Heart left ventricle (tissue), 16 donors: ENCODE measurements at regions not wholly inside any gene's neighbourhood (a gene's known extent, or its start where the extent isn't known, plus 50 kb on each side); places are given as distances from the start of the nearest gene placed in this dataset.
"Not testable (repeated sequence)": the region's sequence is repeated elsewhere in the genome, so short reads cannot be mapped to it uniquely, and the experiment has no call there.

Experiments used
- ATAC-seq, 4 donors: fragments of 200-7000 bp; cut with Tn5 transposase; one replicate each; pipeline ENCODE4 v1.9.1; 2020 to 2022; ENCODE audit warnings: moderate library complexity in 4 of 4, mild to moderate bottlenecking in 3 of 4, moderate number of reproducible peaks in 1 of 4
- DNase-seq, 5 donors: peaks; one replicate each; pipeline ENCODE4 v3.0.0-alpha.2; 2020
- H3K27ac ChIP-seq, 12 donors: fragments of 200-600 bp; sonication (generic) in 4 of 12; one replicate each; pipeline versions ENCODE4 v1.5.0 to v1.8.0; 2016 to 2022; ENCODE audit warnings: mild to moderate bottlenecking in 2 of 12
- H3K27me3 ChIP-seq, 9 donors: fragments of 200-600 bp; sonication (generic) in 2 of 9; one replicate each; pipeline versions ENCODE4 v1.5.1 to v1.8.0; 2016 to 2022; ENCODE audit warnings: mild to moderate bottlenecking in 3 of 9
- H3K36me3 ChIP-seq, 9 donors: fragments of 200-600 bp; sonication (generic) in 2 of 9; one replicate each; pipeline versions ENCODE4 v1.5.0 to v1.8.0; 2018 to 2022; ENCODE audit warnings: mild to moderate bottlenecking in 2 of 9
- H3K4me1 ChIP-seq, 12 donors: fragments of 200-600 bp; sonication (generic) in 4 of 12; one replicate each; pipeline versions ENCODE4 v1.5.0 to v1.8.0; 2016 to 2022; ENCODE audit warnings: mild to moderate bottlenecking in 3 of 12
- H3K4me3 ChIP-seq, 12 donors: fragments of 200-600 bp; sonication (generic) in 4 of 12; one replicate each; pipeline versions ENCODE4 v1.5.0 to v1.8.0; 2017 to 2022; ENCODE audit warnings: mild to moderate bottlenecking in 9 of 12, moderate library complexity in 4 of 12
- H3K9me3 ChIP-seq, 12 donors: fragments of 200-600 bp; sonication (generic) in 4 of 12; one replicate each; pipeline versions ENCODE4 v1.5.0 to v1.8.0; 2016 to 2022; ENCODE audit warnings: mild to moderate bottlenecking in 1 of 12
- CTCF ChIP-seq, 12 donors: fragments of 200-600 bp; sonication (generic) in 4 of 12; IDR thresholded peaks; one replicate each; pipeline versions ENCODE4 v1.5.0 to v1.8.0; 2018 to 2022; ENCODE audit warnings: antibody characterized with exemption in 12 of 12, mild to moderate bottlenecking in 5 of 12
- POLR2A ChIP-seq, 2 donors: fragments of 450-650 bp; IDR thresholded peaks; one replicate each; pipeline ENCODE4 v1.6.1; 2017; ENCODE audit warnings: antibody characterized with exemption in 2 of 2, mild to moderate bottlenecking in 2 of 2, moderate library complexity in 2 of 2
- WGBS, 4 donors: extraction: QIAGEN DNeasy Blood & Tissue Kit in 2 of 4; methylation state at CpG; one replicate each; pipeline versions ENCODE4 v1.1.5 to v1.1.7; 2013 to 2018; 5-methylcytosine and 5-hydroxymethylcytosine counted together
- intact Hi-C, 10 donors: fragments of 100-400 bp; cut with DNase I; formaldehyde crosslinking; loops; one replicate each; pipeline versions ENCODE4 v1.11.1 to v1.14.2; 2022
- donor health status: ischemic (EF 13 %, LVEDD 7.1; RV severe dilation, severe dysfunction).
- donor health status: healthy with polysubstance abuse.
- donor health status: DM: no; HTN: yes; CAD: no.
- donor health status: DM: no; HTN: no; CAD: no.
- donor health status: ischemic (EF 25% LVEDD 6.9; RV normal size, moderate dysfunction).
- donor health status: ischemic (EF 25% LVEDD 5.7; RV mildly dilated, moderate dysfunction).
- donor health status: healthy.
- donor health status: DM: yes; HTN: yes; CAD: no.
- donor health status: ischemic (EF 35%, LVEDD 5.7; RV mildly dilated, moderate dysfunction).
- donor health status: nonischemic (EF 11% LVEDD 7.7; RV severe dilation, severe dysfunction).
- donor health status: DM: yes; HTN: yes; CAD: no.
- donor health status: PGD.
- donor health status: ischemic (EF 29% LVEDD 5.4; RV normal size, mild dysfunction).
- donor health status: nonischemic (EF 23%, LVEDD 6.1; RV moderate dilation, normal function).

- no peaks in the 10 kb centered on the region for H3K4me1 ChIP-seq
These were observed 74.9 kb upstream of the APP start for GRCh38 chr21:26245428-26245827.

GRCh38 chr21:26238646-26239045, 68.1 kb upstream of the APP start:
- DNase-seq (no peak), ATAC-seq (no peak)
- H3K36me3 ChIP-seq = no peaks in the 10 kb centered on the region
- H3K4me1 ChIP-seq = peaks cover 0 to 8% (median 0%) of the 10 kb centered on the region in 12 donors
- no peaks in the 10 kb centered on the region for H3K27me3 ChIP-seq
- intact Hi-C loops = no loop called here
- H3K9me3 ChIP-seq = no peaks in the 10 kb centered on the region
- WGBS, 4 donors = 68 to 81% (median 69%) methylated on average over 3 of the region's 3 CpGs
- no peak overlapping the region for H3K4me3 ChIP-seq
- no peak overlapping the region for H3K27ac ChIP-seq
- TF ChIP-seq CTCF (IDR thresholded peaks at IDR 0.05) (no peak), POLR2A (IDR thresholded peaks at IDR 0.05) (no peak)

More at GRCh38 chr21:26245428-26245827, 74.9 kb upstream of the APP start:
- intact Hi-C loops = no loop called here
- no peak overlapping the region for H3K27ac ChIP-seq
- DNase-seq (no peak), ATAC-seq (no peak)
- TF ChIP-seq POLR2A (IDR thresholded peaks at IDR 0.05) = no peak
- TF ChIP-seq CTCF (IDR thresholded peaks at IDR 0.05) = no peak
- H3K36me3 ChIP-seq = no peaks in the 10 kb centered on the region
- 73 to 97% (median 78%) methylated on average over 2 of the region's 2 CpGs for WGBS, 4 donors
- H3K27me3 ChIP-seq = no peaks in the 10 kb centered on the region
- no peak overlapping the region for H3K4me3 ChIP-seq
- H3K9me3 ChIP-seq = no peaks in the 10 kb centered on the region

- no peaks in the 10 kb centered on the region for H3K36me3 ChIP-seq
- 81 to 87% (median 82%) methylated on average over 4 of the region's 4 CpGs for WGBS, 4 donors
- intact Hi-C loops = no loop called here
- TF ChIP-seq POLR2A (IDR thresholded peaks at IDR 0.05) (no peak), CTCF (IDR thresholded peaks at IDR 0.05) (no peak)
- no peak overlapping the region for H3K27ac ChIP-seq
- H3K4me1 ChIP-seq = peaks cover 0 to 8% (median 0%) of the 10 kb centered on the region in 12 donors
- no peak overlapping the region for H3K4me3 ChIP-seq
- no peaks in the 10 kb centered on the region for H3K9me3 ChIP-seq
- DNase-seq = no peak
- H3K27me3 ChIP-seq = no peaks in the 10 kb centered on the region
- ATAC-seq = no peak
These were observed 65.7 kb upstream of the APP start for GRCh38 chr21:26236281-26236680.

GRCh38 chr21:26233297-26233696, 62.7 kb upstream of the APP start:
- H3K27me3 ChIP-seq, H3K9me3 ChIP-seq, H3K27ac ChIP-seq, intact Hi-C loops, H3K4me1 ChIP-seq, ATAC-seq, H3K4me3 ChIP-seq, DNase-seq, H3K36me3 ChIP-seq: not testable (repeated sequence)
- 93 to 98% (median 97%) methylated on average over 1 of the region's 1 CpG for WGBS, 4 donors

GRCh38 chr21:26232491-26232890, 61.9 kb upstream of the APP start:
- H3K36me3 ChIP-seq, H3K9me3 ChIP-seq, H3K27ac ChIP-seq, H3K27me3 ChIP-seq, ATAC-seq, H3K4me1 ChIP-seq, H3K4me3 ChIP-seq, intact Hi-C loops, DNase-seq: not testable (repeated sequence)
- 89 to 93% (median 90%) methylated on average over 8 of the region's 8 CpGs for WGBS, 4 donors
